ENCODE measurements at regions not wholly inside any gene's neighbourhood (a gene's known extent, or its start where the extent isn't known, plus 50 kb on each side); places are given as distances from the start of the nearest gene placed in this dataset.
"Not testable (repeated sequence)": the region's sequence is repeated elsewhere in the genome, so short reads cannot be mapped to it uniquely, and the experiment has no call there.

DNA sequence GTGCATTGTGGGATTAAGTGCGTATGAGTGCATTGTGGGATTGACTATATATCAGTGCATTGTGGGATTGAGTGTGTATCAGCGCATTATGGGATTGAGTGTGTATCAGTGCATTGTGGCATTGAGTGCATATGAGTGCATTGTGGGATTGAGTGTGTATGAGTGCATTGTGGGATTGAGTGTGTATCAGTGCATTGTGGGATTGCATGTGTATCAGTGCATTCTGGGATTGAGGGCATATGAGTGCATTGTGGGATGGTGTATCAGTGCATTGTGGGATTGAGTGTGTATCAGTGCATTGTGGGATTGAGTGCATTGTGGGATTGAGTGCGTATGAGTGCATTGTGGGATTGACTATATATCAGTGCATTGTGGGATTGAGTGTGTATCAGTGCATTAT is 106.4 kb downstream of the SHOX start:
- DNase-seq (ENCODE audit: low read depth in 3 of 3) = not testable (repeated sequence)

DNA sequence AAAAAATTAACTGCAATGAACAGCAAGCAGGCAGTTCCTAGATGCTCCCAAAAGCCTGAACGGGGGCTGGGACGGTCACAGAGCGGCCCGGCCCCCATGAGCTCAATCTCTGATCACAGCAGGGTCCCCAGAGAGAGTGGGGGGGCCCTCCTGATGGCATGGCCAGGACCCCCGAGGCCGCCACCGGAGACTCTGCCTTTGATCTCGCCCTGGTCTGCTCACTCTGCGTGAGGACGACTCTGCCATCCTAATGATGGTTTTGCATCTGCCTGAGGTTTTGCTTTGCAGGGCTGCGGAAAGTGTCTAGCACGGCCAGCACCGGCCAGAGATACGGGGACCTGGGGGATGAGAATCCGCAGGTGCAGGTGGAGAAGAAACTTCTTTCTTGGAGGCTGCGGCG is 103.8 kb downstream of the SHOX start:
- no peak for DNase-seq (ENCODE audit: low read depth in 3 of 3)

DNA sequence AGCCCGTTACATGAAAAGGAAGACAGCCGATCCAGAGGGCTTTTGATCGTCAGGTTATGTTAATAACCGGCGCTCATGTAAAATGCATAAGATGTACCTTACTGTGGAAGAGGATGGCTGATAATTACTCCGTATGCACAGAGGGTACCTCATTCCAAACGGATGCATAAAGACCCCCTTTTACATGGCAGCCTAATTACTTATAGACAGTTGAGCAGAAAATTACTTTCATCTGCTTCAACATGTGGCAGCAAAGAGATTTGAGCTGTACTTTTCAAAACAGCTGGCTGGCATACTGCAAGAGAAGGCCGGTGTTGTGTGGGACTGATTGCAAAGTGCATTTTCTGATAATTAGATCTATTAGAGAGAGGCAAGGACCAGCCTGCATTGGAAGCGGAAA is 103.4 kb downstream of the SHOX start:
- no peak for DNase-seq (ENCODE audit: low read depth in 3 of 3)

DNA sequence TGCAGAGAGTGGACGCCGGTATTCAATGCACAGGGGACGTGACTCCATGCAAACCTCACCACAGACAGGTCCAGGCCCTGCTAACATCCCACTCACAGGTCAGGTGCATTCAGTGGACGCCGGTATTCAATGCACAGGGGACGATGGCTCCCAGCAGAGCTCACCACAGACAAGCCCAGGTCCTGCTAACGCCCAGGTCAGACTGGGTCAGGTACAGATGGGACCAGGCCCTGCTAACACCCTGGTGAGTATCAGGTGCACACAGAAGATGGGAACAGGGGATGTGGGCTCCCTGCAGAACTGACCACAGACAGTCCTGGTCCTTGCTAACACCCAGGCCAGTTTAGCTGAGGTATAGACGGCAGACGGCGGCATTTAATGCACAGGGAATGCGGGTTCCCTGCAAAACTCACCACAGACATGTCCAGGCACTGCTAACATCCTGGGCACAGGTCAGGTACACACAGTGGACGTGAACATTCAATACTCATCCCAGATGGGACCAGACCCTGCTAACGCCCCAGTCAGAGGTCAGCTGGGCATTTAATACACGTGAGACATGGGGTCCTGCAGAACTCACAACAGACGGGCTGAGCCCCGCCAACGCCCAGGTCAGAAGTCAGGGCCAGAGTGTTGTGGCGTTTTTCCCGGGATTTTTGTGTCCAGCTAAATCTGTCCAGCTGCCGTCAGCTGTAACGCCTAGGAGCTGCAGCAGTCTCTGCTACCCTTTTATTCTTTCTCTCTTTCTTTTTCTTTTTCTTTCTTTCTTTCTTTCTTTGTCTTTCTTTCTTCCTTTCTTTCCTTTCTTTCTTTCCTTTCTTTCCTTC is 99.2 kb downstream of the SHOX start:
- no peak for DNase-seq (ENCODE audit: low read depth in 3 of 3)

DNA sequence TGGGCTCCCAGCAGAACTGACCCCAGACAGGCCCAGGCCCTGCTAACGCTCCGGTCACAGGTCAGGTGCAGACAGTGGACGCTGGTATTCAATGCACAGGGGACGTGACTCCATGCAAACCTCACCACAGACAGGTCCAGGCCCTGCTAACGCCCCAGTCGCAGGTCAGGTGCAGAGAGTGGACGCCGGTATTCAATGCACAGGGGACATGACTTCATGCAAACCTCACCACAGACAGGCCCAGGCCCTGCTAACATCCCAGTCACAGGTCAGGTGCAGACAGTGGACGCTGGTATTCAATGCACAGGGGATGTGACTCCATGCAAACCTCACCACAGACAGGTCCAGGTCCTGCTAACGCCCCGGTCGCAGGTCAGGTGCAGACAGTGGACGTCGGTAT is 98.5 kb downstream of the SHOX start:
- not testable (repeated sequence) for DNase-seq (ENCODE audit: low read depth in 3 of 3)

DNA sequence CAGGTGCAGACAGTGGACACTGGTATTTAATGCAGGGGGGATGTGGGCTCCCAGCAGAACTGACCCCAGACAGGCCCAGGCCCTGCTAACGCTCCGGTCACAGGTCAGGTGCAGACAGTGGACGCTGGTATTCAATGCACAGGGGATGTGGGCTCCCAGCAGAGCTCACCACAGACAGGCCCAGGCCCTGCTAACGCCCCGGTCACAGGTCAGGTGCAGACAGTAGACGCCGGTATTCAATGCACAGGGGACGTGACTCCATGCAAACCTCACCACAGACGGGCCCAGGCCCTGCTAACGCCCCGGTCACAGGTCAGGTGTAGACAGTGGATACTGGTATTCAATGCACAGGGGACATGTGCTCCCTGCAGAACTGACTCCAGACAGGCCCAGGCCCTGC is 98.0 kb downstream of the SHOX start:
- not testable (repeated sequence) for DNase-seq (ENCODE audit: low read depth in 3 of 3)

DNA sequence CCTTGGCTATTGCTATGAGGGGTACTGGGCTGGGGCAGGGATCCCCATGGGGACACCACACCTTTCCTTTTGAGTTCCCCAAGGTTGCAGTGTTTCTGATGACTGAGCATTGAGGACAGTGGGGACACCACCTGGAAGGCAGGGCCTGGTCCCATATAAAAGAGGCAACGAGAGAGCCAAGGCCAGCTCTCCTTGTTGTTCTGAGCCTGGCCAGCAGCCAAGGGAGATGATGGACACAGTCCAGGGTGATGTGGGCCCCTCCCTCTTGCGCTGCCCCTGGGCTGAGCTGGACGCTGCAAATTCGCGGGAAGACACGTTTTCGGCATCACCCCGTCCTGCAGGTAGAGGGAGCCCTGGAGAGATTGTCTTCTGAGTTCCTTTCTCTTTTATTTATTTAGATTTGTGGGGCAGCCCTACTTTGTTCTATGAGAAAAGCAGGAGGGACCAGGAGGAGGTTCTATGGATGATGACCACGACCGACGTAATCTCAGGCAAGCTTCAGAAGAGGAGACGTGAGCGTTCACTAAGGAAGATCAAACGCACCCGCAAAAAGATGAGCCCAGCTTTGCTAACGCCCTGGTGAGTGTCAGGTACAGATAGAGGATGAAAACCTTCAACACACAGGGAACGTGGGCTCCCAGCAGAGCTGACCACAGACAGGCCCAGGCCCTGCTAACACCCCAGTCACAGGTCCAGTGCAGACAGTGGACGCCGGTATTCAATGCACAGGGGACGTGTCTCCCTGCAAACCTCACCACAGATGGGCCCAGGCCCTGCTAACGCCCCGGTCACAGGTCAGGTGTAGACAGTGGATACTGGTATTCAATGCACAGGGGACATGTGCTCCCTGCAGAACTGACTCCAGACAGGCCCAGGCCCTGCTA is 97.4 kb downstream of the SHOX start:
- DNase-seq (ENCODE audit: low read depth in 3 of 3) = no peak

DNA sequence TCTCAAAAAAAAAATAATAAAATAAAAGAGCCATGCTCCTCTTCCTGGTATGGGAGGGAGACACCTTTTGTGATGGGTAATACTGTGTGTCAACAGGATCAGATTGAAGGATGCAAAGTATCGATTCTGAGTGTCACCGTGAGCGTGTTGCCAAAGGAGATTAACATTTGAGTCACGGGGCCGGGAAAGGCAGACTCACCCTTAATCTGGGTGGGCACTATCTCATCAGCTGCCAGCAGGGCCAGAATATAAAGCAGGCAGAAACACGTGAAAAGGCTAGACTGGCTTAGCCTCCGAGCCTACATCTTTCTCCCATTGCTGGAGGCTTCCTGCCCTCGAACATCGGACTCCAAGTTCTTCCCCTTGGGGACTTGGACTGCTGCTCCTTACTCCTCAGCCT is 95.4 kb downstream of the SHOX start:
- no peak for DNase-seq (ENCODE audit: low read depth in 3 of 3)

DNA sequence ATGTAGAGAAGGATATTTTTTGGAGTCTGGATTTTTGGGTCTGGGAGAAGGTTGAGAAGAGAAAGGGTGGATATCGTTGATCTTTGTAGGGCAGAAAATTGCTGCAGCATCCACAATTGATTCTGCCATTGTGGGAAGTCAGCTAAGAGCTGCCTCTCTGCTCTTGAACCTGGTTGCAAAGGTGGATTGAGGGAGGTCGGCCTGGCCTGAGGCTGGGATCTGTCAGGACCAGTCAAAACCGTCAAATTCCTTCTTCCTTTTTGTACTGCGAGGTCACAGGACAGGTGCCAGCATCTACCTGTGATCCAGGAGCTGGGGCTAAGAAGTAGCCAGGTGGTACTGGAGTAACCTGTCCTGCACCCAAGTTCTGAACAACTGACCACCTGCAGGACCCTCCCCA is 93.7 kb downstream of the SHOX start:
- DNase-seq (ENCODE audit: low read depth in 3 of 3) = no peak

DNA sequence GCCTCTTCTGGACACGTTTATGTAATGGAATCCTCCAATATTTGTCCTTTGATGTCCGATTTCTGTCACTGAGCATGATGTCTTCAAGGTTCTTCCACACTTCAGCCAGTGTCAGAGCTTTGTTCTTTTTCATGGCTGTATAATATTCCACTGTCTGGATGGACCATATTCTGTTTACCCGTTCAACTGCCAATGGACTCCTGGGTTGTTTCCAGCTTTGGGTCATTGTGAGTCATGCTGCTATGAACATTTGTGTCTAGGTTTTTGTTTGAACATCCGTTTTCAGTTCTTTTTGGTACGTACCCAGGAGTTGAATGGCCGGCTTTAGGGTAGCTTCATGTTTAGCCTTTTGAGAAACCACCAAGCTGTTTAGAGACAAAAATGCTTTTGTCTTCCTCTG is 93.2 kb downstream of the SHOX start:
- DNase-seq (ENCODE audit: low read depth in 3 of 3) = no peak

DNA sequence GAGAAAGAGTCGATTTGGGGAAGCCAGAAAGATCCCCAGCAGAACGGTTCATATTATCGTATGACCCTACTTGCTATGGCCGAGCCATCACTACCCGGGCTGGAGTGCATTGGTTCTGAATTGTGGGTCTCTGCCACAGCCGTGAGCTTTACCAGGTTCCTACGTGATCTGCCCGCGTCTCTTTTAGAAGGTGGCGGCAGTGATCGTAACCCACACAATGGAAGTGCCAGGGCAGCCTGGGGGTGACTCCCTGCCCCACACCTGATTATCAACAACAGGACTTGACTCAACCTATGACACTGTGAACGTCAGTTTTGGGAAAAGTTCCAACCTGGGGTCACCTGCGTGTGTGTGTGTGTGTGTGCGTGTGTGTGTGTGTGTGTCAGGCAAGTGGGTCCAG is 90.8 kb downstream of the SHOX start:
- no peak for DNase-seq (ENCODE audit: low read depth in 3 of 3)

DNA sequence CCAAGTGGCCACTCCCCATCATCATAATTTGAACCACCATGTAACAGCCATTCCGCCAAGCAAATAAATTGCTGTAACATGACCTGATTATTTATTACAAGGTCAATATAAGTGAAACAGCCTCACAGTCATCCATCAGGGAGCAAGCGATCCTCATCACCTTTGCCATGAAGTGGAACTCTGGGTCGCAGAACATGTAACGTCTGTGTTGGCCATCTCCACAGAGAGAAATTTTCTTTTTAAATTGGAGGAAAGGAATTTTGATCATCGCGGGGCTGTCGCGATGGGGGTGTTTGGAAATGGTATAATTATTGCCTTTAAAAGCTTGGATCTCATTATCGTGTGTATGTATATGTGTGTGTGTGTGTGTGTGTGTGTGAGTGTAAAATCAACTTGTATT is 90.2 kb downstream of the SHOX start:
- DNase-seq (ENCODE audit: low read depth in 3 of 3) = no peak

DNA sequence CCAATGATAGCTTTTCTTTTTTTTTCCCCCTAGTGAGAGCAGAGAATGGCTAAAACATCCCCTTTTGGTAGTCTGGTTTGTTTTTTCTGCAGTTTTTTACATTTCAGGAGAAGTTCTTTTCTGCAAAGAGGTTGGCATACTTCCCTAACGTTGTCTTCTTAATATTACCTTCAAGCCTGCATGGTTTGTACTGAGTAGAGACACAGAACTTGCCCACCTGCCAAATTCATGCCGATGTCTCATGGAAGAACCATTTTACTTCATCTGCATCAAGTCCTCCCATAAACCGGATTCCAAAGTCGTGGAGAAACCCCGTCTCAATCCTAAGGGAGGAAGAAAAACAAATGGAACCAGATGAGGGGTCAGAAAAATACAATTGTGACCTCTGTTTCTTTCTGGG is 89.7 kb downstream of the SHOX start:
- DNase-seq (ENCODE audit: low read depth in 3 of 3) = no peak

DNA sequence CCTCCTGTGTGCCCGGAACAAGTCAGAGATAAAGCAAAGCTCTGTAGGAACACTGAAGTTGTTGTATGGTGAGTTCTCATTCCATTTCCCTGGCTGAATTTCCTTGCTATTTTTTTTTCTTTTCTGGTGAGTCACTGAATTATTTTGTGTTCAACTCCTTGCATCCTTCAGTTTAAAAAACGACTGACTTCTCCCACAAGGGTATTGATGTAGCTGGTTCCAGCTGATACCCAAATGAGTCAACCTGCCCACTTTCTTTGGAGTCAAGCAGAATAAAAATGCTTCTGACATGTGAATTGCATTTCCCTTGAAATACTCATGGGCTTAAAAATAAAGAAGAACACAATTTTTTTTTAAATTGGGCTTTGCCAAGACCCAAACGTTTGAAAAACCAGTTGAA is 85.5 kb downstream of the SHOX start:
- DNase-seq (ENCODE audit: low read depth in 3 of 3) = no peak

DNA sequence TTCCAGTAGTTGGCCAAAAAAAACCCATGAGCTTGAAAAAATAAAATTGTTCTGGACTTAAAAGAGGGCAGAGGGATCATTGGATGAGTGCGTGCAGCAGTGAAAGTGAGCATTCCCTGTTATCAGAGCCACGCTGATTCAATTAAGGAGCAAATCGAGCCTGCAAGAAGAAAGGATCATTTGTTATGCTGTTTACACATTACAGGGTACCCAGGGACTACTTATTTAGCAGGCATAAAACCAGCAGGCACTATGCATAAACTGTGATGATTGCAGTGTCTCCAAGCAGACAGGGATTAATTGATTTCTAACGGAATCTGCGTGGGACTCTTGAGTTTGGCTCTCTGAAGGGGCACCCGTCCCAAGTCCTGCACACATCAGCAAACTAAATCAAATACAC is 83.5 kb downstream of the SHOX start:
- no peak for DNase-seq (ENCODE audit: low read depth in 3 of 3)
